Left lobe of liver (tissue), 2 donors: ENCODE measurements at regions not wholly inside any gene's neighbourhood (a gene's known extent, or its start where the extent isn't known, plus 50 kb on each side); places are given as distances from the start of the nearest gene placed in this dataset.
"Not testable (repeated sequence)": the region's sequence is repeated elsewhere in the genome, so short reads cannot be mapped to it uniquely, and the experiment has no call there.

Experiments
- ATAC-seq: fragments of 200-7000 bp; cut with Tn5 transposase; one replicate; pipeline ENCODE4 v1.9.1; 2020; ENCODE audit warnings: mild to moderate bottlenecking, moderate library complexity
- DNase-seq: peaks from one replicate; pipeline ENCODE4 v3.0.0-alpha.2; 2020; ENCODE audit warnings: low spot score
- donor health status: DM: no; HTN: no; CAD: no; lungs with moderate emphysema.
- donor health status: DM: no; HTN: yes; CAD: no.

DNA sequence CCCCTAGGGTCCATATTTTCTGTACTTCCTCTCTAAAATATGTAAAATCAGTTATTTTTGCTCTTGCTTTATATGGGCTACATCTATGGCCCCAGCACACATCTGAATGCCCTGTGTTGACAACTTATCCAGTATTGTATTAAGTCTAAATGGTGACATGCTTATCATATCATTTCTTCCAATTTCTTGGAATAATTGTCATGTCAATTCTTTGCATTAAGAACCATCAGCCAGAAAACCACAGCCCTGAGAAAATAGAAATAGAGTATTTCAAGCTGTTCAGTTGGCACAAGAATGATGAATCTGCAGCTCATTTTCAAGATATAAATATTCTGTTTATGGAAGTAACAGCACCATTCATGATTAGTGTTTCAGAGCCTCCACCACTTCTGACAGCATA lies 421.8 kb downstream of the RPIA start:
- DNase-seq, ATAC-seq: not testable (repeated sequence)

DNA sequence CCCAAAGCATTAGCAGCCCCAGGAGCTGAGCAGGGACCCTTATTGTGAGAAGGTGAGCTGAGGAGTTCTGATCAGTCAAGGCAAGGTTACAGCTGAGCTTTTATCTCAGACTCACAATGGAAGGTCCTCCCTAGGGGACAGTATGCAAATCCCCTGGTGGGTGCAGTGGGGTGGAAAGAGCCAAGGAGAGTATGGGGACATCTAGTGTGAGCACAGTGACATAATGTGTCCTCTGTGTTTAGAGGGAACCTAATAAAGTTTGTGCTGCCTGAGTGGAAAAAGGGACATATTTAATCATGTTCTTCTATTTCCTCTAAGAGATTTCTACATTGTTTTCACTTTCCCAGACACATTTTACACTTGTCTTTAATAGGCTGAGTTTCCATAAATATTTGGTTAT lies 438.0 kb downstream of the RPIA start:
- ATAC-seq, DNase-seq: not testable (repeated sequence)

DNA sequence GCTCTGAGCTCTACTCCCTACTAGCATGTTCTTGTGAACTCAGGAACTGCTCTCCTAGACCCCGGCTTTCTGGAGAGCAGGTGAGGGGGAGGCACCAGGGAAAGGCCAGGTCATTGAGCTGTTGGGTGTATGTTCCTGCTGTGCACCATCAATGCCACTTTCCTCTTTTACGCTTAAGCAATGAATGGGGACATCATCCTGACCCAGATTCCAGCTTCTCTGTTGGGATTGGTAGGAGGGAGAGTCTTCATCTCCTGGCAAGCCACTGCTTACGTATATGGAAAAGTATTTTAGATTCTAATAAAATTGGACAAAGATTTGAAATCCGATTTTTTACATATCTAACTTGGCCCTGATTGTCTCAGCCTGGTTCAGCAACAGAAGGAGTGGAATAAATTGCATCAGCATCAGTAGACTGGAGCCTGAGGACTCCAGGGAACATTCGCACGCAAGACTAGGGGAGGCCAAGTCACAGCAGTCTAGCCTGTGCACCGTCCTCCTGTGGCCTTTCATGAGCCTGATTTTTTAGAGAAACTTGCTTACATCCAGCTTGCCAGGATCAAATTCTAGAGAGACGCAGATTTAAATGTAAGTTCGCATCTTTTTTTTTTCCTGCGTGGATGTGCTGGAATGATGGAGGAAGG lies 439.3 kb downstream of the RPIA start:
- ATAC-seq, DNase-seq: not testable (repeated sequence)

DNA sequence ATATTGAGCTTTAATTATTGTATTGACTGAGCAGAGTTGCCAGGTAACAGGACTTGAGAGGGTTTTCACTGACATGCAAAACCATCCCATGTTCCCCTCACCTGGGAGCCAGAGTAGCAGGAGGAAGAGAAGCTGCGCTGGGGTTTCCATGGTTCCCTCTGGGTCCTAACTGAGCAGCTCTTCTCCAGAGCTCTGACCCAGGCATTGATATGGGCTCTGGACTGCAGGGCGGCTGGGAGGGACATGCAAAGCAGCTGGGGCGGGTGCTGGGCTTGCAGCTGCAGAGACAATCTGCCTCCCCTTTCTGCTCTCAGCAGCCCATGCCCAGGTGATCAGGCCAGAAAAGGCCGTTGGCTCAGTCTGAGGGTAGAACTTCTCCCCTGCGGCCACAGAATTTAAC lies 451.5 kb downstream of the RPIA start:
- DNase-seq, ATAC-seq: not testable (repeated sequence)

DNA sequence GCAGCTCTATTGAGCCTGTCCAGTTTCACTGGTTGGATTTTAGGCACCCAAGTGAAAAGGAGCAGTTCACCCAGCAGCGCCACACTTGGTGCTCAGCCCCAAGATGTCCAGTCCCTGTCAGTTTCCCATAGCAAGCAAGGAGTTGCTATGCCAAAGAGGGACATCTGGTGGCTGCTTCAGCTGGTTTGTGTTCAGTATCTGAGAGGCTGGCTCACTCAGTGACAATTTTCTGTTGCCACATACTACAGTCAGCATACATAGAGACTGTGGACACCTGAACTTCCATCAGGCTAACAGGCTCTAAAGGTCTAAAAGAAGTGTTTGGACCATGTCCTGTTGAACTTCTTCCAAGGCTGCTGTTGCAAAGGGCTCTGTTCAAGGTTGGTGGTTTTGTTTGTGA lies 453.9 kb downstream of the RPIA start:
- not testable (repeated sequence) for DNase-seq
- peak; percentile 79 for ATAC-seq

DNA sequence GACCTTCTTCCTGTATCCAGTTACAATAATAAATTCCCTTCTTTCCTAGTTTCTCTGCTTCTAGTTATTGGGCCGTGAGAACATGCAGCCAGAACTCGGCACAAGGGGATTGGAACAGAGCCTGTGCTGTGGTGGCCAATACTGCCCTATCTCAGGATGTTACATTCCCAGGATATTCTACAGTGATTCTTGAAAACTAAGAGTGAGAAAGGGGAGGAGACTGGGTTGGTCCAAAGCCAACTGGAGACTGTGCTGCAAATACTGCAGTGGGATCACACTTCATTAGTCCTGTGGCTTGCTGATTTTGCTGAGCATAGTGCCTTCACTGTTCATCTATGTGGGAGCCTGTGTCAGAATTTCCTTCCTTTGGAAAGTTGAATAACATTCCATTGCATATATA lies 456.8 kb downstream of the RPIA start:
- ATAC-seq: not testable (repeated sequence)

DNA sequence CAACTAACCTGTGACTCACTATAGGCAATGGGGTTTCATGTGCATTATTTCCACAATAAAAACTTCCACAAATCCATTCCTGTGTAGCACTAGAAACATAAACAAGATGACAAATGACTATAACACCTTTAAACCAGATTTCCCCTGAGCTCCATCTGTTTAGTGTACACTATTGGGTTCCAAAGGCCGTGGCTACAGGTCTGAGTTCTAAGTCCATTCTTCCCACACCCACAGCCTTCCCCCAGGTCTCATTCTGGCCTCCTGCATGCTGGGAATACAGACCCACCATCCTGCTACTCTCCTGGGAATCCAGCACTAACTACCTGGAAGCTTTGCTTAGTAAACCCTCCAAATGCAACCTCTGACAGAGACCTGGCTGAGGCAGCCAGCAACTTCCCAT lies 460.2 kb downstream of the RPIA start:
- DNase-seq: not testable (repeated sequence)
- ATAC-seq: peak; percentile 66

More for the DNA sequence above, 456.8 kb downstream of the RPIA start:
- DNase-seq: not testable (repeated sequence)

DNA sequence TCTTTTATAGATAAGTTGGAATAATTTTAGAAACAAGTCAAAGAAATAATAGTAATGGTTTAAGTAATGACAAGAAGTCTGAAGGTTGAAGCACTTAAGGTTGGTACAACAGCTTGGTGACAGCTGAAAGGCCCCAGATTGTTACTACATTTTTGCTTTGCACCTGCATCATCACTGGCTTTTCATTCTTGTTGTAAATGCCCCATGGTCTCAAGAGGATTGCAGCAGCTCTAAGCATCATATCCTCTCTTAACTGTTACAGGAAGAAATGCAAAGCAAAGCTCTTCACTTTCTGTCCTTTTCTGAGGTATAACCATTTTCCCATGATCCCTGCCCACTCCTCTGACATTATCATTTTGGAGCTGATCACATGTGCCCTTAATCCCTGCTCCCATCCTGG lies 461.0 kb downstream of the RPIA start:
- not testable (repeated sequence) for ATAC-seq, DNase-seq

DNA sequence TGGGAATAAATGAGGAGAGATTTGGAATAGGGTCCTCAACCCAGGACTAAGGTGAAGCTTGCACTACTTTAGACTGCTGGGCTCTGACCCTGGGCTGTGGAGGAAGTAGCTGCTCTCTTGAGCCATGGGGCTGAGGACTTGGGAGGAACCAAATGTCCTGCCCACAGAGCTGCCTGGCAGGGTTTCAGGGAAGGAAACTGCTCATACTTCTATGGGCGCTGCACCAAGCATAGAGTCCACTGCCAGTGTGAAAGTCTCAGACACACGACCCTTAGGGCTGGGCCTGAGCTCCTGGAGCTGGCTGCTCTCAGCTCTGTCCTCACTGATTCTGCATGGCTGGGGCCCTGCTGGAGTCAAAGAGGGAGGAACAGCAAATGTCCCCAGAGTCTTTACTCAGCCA lies 461.7 kb downstream of the RPIA start:
- not testable (repeated sequence) for ATAC-seq, DNase-seq

DNA sequence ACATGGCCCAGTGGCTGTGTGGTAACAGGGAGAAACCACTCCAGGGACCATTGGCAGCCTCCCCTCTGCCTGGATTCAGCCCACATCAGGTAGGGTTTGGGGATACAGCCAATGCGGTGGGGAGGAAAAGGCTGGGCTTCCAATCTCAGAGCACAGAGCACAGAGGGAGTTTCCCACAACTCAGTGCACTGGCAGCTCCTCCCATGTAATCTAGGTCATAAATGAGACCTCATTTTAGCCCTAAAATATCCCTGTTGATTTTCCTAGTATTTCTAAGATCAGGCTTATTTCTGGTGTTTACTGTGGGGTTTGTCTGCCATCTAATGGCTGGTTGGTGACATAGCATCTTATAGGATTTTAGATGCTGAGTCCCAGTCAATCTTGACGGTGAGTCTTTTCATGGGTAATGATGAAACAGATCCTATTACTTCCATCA lies 462.8 kb downstream of the RPIA start:
- DNase-seq: not testable (repeated sequence)
- ATAC-seq: peak; percentile 93

DNA sequence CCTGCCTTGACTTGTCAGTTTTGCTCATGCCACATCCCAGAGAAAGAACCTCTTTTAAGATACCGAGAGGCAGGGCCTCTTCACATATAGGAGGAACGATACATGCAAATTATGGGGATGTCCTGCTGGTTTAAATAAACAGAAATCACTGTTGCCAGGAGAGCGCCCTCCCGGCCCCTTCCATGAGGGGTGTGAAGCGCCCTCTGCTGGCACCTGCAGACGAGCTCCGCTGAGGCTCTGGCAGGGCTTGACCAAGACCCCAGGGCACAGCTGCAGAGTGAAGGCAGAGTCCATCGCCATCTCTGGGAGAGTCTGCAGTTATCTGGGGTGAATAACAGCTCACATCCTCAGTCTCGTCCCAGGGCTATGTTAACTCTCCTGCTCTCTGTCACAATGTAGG lies 468.8 kb downstream of the RPIA start:
- peak; percentile 66 for ATAC-seq
- DNase-seq: not testable (repeated sequence)

DNA sequence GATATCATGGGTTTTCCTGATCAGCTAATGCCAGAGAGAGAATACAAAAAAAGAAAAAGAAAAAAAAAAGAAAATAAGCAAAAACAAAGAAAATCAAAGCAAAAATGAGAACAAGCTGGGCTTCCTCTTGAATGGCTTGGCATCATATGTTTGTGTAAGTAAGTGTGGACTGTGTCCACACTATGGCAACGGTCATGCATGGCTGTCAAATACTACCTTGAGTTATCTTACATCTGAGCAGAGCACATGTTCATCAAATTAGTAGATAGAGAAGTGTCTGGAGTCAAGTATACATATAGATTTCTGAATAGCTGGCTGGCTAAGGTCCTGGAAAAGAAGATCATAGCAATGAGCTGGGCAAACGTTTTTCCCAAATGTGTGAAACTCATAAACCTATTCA lies 470.2 kb downstream of the RPIA start:
- ATAC-seq, DNase-seq: not testable (repeated sequence)

DNA sequence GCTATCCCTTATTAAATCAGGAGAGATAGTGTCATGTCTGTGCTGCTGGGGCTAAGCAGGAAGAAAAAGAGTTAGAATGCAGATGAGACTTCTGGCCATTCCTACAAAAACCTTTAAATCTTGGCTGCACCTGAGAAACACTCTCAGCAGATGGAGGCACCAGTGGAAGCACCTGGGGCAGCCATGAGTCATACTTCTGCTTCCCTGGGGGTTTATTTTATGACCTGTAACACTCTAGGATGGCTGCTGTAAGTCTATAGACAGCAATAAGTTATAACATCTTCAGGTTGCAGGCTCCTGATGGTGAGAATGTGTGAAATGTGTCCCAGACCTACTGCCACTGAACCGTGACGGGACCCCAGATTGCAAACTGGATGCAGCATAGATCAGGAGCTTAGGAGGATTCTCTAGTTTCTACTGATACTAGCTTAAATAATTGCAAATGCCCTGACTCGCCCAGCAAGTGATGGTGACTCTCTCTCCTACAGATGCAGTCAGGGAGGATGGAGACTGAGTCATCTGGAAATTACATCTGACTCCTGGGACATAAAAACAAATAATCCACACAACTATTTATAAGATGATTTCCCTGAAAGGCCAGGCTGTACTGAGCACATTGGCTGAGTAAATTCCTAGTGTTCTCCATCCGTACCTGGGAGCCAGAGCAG lies 479.2 kb downstream of the RPIA start:
- ATAC-seq, DNase-seq: not testable (repeated sequence)

DNA sequence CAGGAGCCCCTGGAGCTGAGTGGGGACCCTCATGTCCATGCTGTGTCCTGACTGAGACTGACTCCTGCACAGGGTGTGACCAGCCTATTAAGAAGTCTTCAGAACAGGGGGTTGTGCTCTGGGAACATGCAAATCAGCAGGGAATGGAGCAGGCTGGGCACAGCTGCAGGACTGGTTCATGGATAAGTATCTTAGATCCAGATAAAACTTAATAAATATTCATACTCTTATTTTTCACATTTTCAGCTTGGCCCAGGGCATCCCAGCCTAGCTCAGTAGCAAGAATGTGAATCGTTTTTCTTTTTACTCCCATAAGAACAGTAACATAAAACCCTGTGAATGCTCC lies 479.7 kb downstream of the RPIA start:
- DNase-seq, ATAC-seq: not testable (repeated sequence)

DNA sequence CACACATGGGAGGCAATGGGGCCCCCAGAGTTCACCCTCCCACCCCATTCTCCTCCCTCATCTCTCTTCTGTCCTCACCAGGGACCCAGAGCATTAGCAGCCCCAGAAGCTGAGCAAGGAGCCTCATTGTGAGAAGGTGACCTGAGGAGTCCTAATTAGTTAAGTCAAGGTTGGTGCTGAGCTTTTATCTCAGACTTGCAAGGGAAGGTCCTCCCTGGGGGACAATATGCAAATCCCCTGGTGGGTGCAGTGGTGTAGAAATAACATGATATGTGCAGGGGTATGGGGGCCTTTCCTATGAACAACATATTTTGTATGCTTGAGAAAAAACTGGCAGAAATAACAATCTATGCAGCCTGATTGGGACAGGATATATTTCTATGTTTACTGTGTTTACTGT lies 485.5 kb downstream of the RPIA start:
- not testable (repeated sequence) for ATAC-seq, DNase-seq

DNA sequence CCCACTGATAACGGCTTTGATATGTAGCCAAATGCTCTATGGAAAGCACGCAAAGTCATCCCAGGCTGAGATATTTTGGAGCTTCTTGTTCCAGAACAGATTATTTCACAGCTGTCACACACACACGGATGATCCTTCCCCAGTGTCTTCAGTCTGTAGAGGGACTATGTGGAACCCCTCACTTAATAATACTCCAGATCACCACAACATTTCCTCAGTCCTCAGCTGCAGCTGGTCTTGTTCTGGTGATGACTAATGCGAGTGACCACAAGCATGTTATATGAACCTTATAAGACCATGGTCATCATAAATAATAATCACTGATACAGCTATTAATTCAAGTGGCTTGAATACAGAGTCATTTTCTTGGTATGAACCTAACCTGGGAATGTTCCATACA lies 490.7 kb downstream of the RPIA start:
- not testable (repeated sequence) for DNase-seq, ATAC-seq

DNA sequence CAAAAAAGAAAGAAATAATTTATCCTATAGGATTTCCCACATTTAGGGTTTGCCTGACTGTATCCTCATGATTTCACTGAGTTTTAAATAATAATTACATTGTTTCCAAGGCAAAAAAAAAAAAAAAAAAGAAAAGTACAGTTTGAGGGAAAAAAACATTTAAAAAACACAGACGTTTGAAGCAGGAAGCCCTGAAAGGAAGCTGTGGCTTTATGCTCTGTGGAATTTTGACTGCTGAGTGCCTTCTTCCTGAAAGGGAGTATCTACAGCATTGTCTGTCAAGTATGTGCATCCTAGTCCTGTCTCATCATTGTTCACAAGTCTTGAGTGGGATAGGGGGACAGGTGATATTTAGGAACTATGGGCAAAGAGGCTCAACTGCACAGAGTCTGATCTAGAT lies 493.3 kb downstream of the RPIA start:
- DNase-seq, ATAC-seq: not testable (repeated sequence)

DNA sequence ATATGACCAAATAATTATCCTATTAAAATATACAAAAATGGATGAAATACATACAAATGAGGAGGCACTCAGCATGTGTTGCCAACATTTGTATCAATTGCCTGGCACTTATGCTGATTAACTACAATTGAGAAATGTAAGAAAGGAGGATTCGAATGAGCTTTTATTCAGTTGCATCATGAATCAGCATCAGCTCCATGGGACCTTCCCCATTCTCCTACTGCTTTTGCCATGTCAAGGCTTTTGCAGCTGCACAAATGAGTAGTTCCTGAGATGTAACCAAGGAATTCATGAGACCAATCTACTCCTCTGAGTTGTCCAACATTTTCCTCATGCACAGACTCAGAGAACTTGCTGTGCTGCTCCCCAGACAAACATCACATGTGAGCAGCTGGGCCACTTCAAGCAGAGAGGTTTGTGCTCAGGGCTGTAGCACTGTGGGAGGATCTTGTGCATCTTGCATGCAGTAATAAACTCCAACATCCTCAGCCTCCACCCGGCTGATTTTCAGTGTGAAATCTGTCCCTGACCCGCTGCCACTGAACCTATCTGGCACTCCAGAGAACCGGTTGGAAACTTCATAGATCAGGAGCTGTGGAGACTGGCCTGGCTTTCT lies 504.3 kb downstream of the RPIA start:
- not testable (repeated sequence) for DNase-seq, ATAC-seq

DNA sequence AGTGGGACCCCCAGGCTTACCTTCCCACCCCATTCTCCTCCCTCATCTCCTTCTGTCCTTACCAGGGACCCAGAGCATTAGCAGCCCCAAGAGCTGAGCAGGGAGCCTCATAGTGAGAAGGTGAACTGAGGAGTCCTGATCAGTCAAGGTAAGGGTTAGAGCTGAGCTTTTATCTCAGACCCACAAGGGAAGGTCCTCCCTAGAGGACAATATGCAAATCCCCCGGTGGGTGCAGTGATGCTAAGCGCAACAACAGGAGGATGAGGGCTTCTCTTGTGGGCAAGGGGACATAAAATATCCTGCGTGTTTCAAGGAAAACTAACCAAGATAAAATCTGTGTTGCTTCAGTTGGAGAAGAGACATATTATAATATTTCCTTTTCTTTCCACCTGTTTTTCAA lies 505.2 kb downstream of the RPIA start:
- not testable (repeated sequence) for ATAC-seq, DNase-seq

DNA sequence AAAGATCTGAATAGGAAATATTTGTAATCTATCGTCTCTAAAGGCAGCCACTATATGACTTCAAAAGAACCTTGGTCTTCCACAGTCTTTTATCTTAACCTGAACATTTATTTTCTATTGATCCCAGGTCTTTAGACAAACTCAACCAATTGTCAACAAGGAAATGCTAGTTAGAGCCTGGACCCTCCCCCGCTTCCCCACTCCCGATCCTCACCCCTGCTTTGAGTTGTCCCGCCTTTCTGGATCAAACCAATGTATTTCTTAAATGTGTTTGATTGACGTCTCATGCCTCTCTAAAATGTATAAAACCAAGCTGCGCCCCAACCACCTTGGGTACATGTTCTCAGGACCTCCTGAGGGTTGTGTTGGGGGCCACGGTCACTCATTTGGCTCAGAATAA lies 506.6 kb downstream of the RPIA start:
- DNase-seq, ATAC-seq: not testable (repeated sequence)

DNA sequence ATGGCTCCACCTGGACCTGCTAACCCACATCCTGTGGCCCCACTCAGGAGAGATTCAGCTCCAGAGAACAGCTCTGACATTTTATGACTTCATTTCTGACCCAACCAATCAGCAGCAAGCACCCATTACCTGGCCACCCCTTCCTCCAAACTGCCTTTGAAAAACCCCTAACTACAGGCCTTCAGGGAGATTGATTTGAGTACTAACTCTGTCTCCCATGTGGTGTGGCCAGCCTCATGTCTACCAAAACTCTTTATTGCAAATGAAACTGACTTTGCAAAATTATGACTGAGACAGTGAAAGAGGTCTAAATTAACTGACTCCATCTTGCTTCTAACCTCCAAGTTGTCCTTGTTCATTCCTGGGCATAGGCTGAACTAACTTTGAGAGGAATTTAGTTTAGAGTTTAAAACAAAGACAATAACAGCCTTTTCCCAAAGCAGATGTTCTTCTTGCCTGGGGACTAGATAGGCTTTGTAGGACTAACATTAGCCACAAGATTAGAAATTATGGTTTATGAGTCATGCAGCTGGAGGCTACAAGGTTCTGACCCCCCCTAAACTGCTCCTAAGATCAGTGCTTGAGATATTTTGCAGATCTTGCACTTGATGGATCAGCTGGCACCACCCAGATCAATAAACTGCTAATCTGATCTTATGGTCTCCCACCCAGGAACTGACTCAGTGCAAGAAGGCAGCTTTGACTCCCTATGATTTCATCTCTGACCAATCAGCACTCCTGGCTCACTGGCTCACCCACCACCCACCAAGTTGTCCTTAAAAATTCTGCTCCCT lies 508.2 kb downstream of the RPIA start:
- not testable (repeated sequence) for ATAC-seq, DNase-seq
